HG02970 (cell line): ENCODE measurements at regions not wholly inside any gene's neighbourhood (a gene's known extent, or its start where the extent isn't known, plus 50 kb on each side); places are given as distances from the start of the nearest gene placed in this dataset.
"Not testable (repeated sequence)": the region's sequence is repeated elsewhere in the genome, so short reads cannot be mapped to it uniquely, and the experiment has no call there.

Experiments used
- ATAC-seq: cut with Tn5 transposase; IDR thresholded peaks from one replicate; pipeline ENCODE4 v1.9.1; 2021; ENCODE audit warnings: mild to moderate bottlenecking, moderate library complexity, moderate number of reproducible peaks; ENCODE audit not compliant: unreplicated experiment, low FRiP score

GRCh38 chr3:90136456-90137191 is 1029.2 kb downstream of the EPHA3 start:
- no peak for ATAC-seq

GRCh38 chr3:90145094-90145860 is 1037.9 kb downstream of the EPHA3 start:
- no peak for ATAC-seq

- no peak for ATAC-seq
Measured at GRCh38 chr3:90180096-90180495, 1072.7 kb downstream of the EPHA3 start.

GRCh38 chr3:90180543-90180942 is 1073.1 kb downstream of the EPHA3 start:
- no peak for ATAC-seq

- ATAC-seq = peak; percentile 74
Measured at GRCh38 chr3:90182291-90182976, 1075.0 kb downstream of the EPHA3 start.

- ATAC-seq = no peak
Measured at GRCh38 chr3:90184861-90185260, 1077.4 kb downstream of the EPHA3 start.

GRCh38 chr3:90197383-90197782 is 1090.0 kb downstream of the EPHA3 start:
- not testable (repeated sequence) for ATAC-seq

GRCh38 chr3:90202931-90203330 is 1095.5 kb downstream of the EPHA3 start:
- not testable (repeated sequence) for ATAC-seq

- ATAC-seq = not testable (repeated sequence)
Measured at GRCh38 chr3:90206482-90206881, 1099.1 kb downstream of the EPHA3 start.

GRCh38 chr3:90207353-90208097 is 1100.1 kb downstream of the EPHA3 start:
- not testable (repeated sequence) for ATAC-seq

- ATAC-seq = no peak
Measured at GRCh38 chr3:90221900-90222299, 1114.5 kb downstream of the EPHA3 start.

GRCh38 chr3:90241481-90241880 is 1134.1 kb downstream of the EPHA3 start:
- ATAC-seq = no peak

- ATAC-seq = no peak
Measured at GRCh38 chr3:90253131-90253530, 1145.7 kb downstream of the EPHA3 start.

GRCh38 chr3:90261481-90262433 is 1154.3 kb downstream of the EPHA3 start:
- ATAC-seq = no peak
